HL-60 (cell line): ENCODE measurements at regions not wholly inside any gene's neighbourhood (a gene's known extent, or its start where the extent isn't known, plus 50 kb on each side); places are given as distances from the start of the nearest gene placed in this dataset.

Source experiments
- DNase-seq, 2 experiments: peaks; one replicate each; pipeline ENCODE4 v3.0.0-alpha.2; 2010 to 2020; ENCODE audit warnings: low read depth in 1 of 2, low spot score in 1 of 2
- H3K27ac ChIP-seq: fragments of 250-450 bp; sonication (Bioruptor Pico); replicated peaks from 2 replicates; pipeline ENCODE4 v1.5.1; 2020; ENCODE audit warnings: mild to moderate bottlenecking, moderate library complexity
- H3K27me3 ChIP-seq: fragments of 250-450 bp; sonication (Bioruptor Pico); 2 replicates; pipeline ENCODE4 v1.5.1; 2021; ENCODE audit warnings: mild to moderate bottlenecking, moderate library complexity; ENCODE audit not compliant: insufficient read depth, poor library complexity, severe bottlenecking
- H3K4me3 ChIP-seq: replicated peaks from 2 replicates; pipeline ENCODE4 v1.5.1; 2011; ENCODE audit warnings: mild to moderate bottlenecking, control low read depth, low read length; ENCODE audit not compliant: insufficient read depth
- GABPA ChIP-seq: IDR thresholded peaks from 2 replicates; pipeline ENCODE4 v1.6.1; 2012; ENCODE audit warnings: low read depth
- POLR2AphosphoS5 ChIP-seq: IDR thresholded peaks from 2 replicates; pipeline ENCODE4 v1.6.1; 2012; ENCODE audit warnings: low read depth
- REST ChIP-seq: IDR thresholded peaks from 2 replicates; pipeline ENCODE4 v1.6.1; 2012; ENCODE audit warnings: low read depth; ENCODE audit not compliant: insufficient replicate concordance
- SPI1 ChIP-seq: IDR thresholded peaks from 2 replicates; pipeline ENCODE4 v1.6.1; 2012; ENCODE audit warnings: low read depth, mild to moderate bottlenecking, borderline replicate concordance
- TF ChIP-seq, protein P1 (sequence below): IDR thresholded peaks from one replicate; pipeline ENCODE4 v1.5.1; 2011; ENCODE audit warnings: low read length, control low read depth, inconsistent platforms; ENCODE audit not compliant: insufficient read depth

DNA sequence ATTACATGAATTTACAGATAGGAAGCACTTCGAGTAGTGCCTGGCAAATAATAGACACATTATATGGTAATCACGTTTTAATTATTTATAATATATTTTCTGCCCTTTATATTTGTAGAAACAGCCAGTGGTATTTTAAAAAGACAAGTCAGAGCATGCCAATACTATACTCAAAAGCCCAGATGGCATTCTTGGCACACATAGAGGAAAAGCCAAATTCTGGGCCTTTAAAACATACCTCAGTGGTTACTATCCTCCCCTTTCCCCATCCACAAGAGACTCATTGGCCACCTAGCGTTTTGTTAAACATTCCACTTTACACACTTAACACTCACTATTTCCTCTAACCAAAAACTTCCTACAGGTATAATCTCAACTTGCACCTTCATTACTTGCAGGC is 63.3 kb upstream of the ZNF804A start:
- no peak for TF ChIP-seq SPI1
- no peak for TF ChIP-seq GABPA
- no peak for TF ChIP-seq POLR2AphosphoS5
- no peak for TF ChIP-seq REST
- TF ChIP-seq, protein P1, sequence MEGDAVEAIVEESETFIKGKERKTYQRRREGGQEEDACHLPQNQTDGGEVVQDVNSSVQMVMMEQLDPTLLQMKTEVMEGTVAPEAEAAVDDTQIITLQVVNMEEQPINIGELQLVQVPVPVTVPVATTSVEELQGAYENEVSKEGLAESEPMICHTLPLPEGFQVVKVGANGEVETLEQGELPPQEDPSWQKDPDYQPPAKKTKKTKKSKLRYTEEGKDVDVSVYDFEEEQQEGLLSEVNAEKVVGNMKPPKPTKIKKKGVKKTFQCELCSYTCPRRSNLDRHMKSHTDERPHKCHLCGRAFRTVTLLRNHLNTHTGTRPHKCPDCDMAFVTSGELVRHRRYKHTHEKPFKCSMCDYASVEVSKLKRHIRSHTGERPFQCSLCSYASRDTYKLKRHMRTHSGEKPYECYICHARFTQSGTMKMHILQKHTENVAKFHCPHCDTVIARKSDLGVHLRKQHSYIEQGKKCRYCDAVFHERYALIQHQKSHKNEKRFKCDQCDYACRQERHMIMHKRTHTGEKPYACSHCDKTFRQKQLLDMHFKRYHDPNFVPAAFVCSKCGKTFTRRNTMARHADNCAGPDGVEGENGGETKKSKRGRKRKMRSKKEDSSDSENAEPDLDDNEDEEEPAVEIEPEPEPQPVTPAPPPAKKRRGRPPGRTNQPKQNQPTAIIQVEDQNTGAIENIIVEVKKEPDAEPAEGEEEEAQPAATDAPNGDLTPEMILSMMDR: no peak
- no peak for DNase-seq
- Histone ChIP-seq H3K27ac (no peak overlapping the region), H3K4me3 (no peak overlapping the region), H3K27me3 (no peaks in the 10 kb centered on the region)

DNA sequence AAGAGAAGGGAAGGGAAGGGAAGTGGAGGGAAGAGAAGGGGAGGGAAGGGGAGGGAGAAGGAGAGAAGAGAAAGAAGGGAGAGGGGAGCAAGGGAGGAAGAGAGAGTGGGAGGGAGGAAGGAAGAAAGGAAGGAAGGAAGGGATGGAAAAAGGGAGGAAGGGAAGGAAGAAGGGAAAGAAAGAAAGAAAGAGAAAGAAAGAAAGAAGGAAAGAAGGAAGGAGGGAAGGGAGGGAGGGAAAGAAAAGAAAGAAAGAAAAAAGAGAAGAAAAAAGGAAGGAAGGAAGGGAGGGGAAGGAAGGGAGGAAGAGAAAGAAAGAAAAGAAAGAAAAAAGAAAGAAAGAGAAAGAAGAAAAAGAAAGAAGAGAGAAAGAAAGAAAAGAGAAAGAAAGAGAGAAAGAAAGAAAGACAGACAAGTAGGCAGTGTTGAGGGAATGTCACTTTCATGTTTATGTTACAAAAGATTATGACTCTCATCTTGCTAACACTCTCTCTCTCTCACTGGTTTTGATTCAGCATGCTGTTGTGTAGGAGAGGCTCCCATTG is 58.0 kb upstream of the ZNF804A start:
- no peak for DNase-seq
- TF ChIP-seq GABPA (no peak), POLR2AphosphoS5 (no peak), REST (no peak), SPI1 (no peak)
- TF ChIP-seq, protein P1: no peak
- Histone ChIP-seq H3K27me3 (no peaks in the 10 kb centered on the region), H3K27ac (no peak overlapping the region), H3K4me3 (no peak overlapping the region)

DNA sequence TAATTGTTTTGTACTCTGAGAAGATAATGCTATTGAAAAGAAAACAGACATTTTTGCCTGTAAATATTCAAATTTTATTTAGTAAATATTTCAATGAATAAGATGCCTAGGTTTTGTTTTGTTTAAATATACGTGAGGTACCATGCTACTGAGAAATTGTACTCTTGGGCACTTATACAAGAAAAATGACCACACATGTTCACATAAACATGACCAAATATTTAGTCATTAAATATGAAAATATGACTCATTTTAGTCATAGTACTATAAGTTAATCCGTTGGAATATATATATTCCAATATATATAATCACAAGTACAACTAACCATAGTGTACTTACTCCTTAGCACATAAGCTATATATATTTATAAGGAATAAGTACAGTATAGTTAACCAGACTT is 56.7 kb upstream of the ZNF804A start:
- TF ChIP-seq SPI1 (no peak), REST (no peak), POLR2AphosphoS5 (no peak), GABPA (no peak)
- TF ChIP-seq, protein P1: no peak
- no peak overlapping the region for H3K4me3 ChIP-seq
- DNase-seq: no peak
- no peak overlapping the region for H3K27ac ChIP-seq
- H3K27me3 ChIP-seq: no peaks in the 10 kb centered on the region
